Tibial nerve (tissue), 3 donors: ENCODE measurements at regions not wholly inside any gene's neighbourhood (a gene's known extent, or its start where the extent isn't known, plus 50 kb on each side); places are given as distances from the start of the nearest gene placed in this dataset.

Source experiments
- POLR2A ChIP-seq, 2 donors: fragments of 450-650 bp; IDR thresholded peaks; one replicate each; pipeline ENCODE4 v1.6.1; 2017; ENCODE audit warnings: antibody characterized with exemption in 2 of 2, mild to moderate bottlenecking in 2 of 2, moderate library complexity in 2 of 2
- TF ChIP-seq, protein P1 (sequence below), 5 experiments: fragments of 200-600 bp in 3 of 5; fragments of 450-650 bp in 2 of 5; sonication (generic) in 3 of 5; IDR thresholded peaks; one replicate each; pipeline ENCODE4 v1.5.1; 2016 to 2019; ENCODE audit warnings: antibody characterized with exemption in 5 of 5, mild to moderate bottlenecking in 3 of 5, moderate library complexity in 2 of 5

DNA sequence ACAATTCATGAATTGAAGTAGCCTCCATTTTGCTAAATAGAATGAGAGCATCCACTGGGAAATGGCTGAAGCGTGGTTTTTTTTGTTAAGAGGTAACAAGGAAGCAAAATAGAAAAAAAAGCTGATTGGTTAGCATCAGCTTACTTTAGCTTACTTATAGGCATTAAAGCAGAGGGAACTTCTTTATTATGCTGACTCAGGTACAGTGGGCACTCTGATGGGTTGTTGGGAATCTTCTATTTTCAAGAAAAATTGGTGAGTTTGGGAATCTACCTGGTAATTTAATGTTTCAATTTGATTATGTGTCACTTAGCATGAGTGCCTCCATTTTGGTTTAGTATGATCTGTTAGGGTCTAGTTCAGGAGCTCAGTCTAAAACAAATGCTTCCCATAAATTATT lies 289.6 kb downstream of the ANXA1 start:
- TF ChIP-seq POLR2A (IDR thresholded peaks at IDR 0.05) = no peak
- TF ChIP-seq, protein P1, sequence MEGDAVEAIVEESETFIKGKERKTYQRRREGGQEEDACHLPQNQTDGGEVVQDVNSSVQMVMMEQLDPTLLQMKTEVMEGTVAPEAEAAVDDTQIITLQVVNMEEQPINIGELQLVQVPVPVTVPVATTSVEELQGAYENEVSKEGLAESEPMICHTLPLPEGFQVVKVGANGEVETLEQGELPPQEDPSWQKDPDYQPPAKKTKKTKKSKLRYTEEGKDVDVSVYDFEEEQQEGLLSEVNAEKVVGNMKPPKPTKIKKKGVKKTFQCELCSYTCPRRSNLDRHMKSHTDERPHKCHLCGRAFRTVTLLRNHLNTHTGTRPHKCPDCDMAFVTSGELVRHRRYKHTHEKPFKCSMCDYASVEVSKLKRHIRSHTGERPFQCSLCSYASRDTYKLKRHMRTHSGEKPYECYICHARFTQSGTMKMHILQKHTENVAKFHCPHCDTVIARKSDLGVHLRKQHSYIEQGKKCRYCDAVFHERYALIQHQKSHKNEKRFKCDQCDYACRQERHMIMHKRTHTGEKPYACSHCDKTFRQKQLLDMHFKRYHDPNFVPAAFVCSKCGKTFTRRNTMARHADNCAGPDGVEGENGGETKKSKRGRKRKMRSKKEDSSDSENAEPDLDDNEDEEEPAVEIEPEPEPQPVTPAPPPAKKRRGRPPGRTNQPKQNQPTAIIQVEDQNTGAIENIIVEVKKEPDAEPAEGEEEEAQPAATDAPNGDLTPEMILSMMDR (IDR thresholded peaks at IDR 0.05) = no peak
